ENCODE measurements at regions not wholly inside any gene's neighbourhood (a gene's known extent, or its start where the extent isn't known, plus 50 kb on each side); places are given as distances from the start of the nearest gene placed in this dataset.

- no peak for TF ChIP-seq POLR2AphosphoS5 (IDR thresholded peaks at IDR 0.05)
- TF ChIP-seq CTCF (IDR thresholded peaks at IDR 0.05): no peak
Observed at GRCh38 chr13:53672005-53672404, 643.4 kb downstream of the OLFM4 start.

All from upper lobe of left lung (tissue), 4 donors.